ENCODE measurements at regions not wholly inside any gene's neighbourhood (a gene's known extent, or its start where the extent isn't known, plus 50 kb on each side); places are given as distances from the start of the nearest gene placed in this dataset.
"Not testable (repeated sequence)": the region's sequence is repeated elsewhere in the genome, so short reads cannot be mapped to it uniquely, and the experiment has no call there.

GRCh38 chr17:31600144-31600543 is 208.7 kb downstream of the RAB11FIP4 start:
- TF ChIP-seq EZH2phosphoT487 (IDR thresholded peaks at IDR 0.05; ENCODE audit: insufficient read depth, low read depth); EZH2 (IDR thresholded peaks at IDR 0.05; ENCODE audit: insufficient read depth, poor library complexity, severe bottlenecking): not testable (repeated sequence)
